ENCODE measurements at regions not wholly inside any gene's neighbourhood (a gene's known extent, or its start where the extent isn't known, plus 50 kb on each side); places are given as distances from the start of the nearest gene placed in this dataset.

GRCh38 chr11:23990346-23991164, 506.3 kb upstream of the LUZP2 start:
- TF ChIP-seq CTCF (IDR thresholded peaks at IDR 0.05; ENCODE audit: insufficient read depth, low read depth, low read length) (no peak), EZH2 (IDR thresholded peaks at IDR 0.05; ENCODE audit: insufficient read depth, low read length) (no peak)
